Mesenchymal stem cell (in vitro differentiated cells and primary cell): ENCODE measurements at regions not wholly inside any gene's neighbourhood (a gene's known extent, or its start where the extent isn't known, plus 50 kb on each side); places are given as distances from the start of the nearest gene placed in this dataset.
"Not testable (repeated sequence)": the region's sequence is repeated elsewhere in the genome, so short reads cannot be mapped to it uniquely, and the experiment has no call there.

Experiments
- DNase-seq: peaks from one replicate; pipeline ENCODE4 v3.0.0-alpha.2; 2013
- H2AFZ ChIP-seq: one replicate; pipeline ENCODE4 v1.6.1; 2013; ENCODE audit warnings: low read depth, mild to moderate bottlenecking, control low read depth, inconsistent platforms, low read length, moderate library complexity
- H2AK5ac ChIP-seq: 2 replicates; pipeline ENCODE4 v1.6.1; 2013; ENCODE audit warnings: low read length, moderate library complexity, mild to moderate bottlenecking, inconsistent platforms; ENCODE audit not compliant: severe bottlenecking
- H2BK120ac ChIP-seq: one replicate; pipeline ENCODE4 v1.6.1; 2013; ENCODE audit warnings: low read depth, mild to moderate bottlenecking, inconsistent platforms, low read length, moderate library complexity
- H2BK12ac ChIP-seq, 2 experiments: one replicate each; pipeline ENCODE4 v1.6.1; 2013; ENCODE audit warnings: inconsistent platforms in 2 of 2, low read length in 2 of 2, mild to moderate bottlenecking in 2 of 2, moderate library complexity in 2 of 2, control low read depth in 1 of 2
- H2BK15ac ChIP-seq: one replicate; pipeline ENCODE4 v1.6.1; 2013; ENCODE audit warnings: mild to moderate bottlenecking, low read depth, inconsistent platforms; ENCODE audit not compliant: poor library complexity, severe bottlenecking
- H2BK5ac ChIP-seq: 2 replicates; pipeline ENCODE4 v1.6.1; 2013; ENCODE audit warnings: low read depth, mild to moderate bottlenecking, low read length, control low read depth, inconsistent platforms; ENCODE audit not compliant: poor library complexity, severe bottlenecking
- H3K14ac ChIP-seq, 2 experiments: one replicate each; pipeline ENCODE4 v1.6.1; 2013; ENCODE audit warnings: inconsistent platforms in 2 of 2, low read length in 2 of 2, control low read depth in 1 of 2, mild to moderate bottlenecking in 1 of 2, moderate library complexity in 1 of 2
- H3K18ac ChIP-seq, 2 experiments: one replicate each; pipeline ENCODE4 v1.6.1; 2013; ENCODE audit warnings: inconsistent platforms in 2 of 2, low read length in 2 of 2, control low read depth in 1 of 2, low read depth in 1 of 2, mild to moderate bottlenecking in 1 of 2
- H3K23ac ChIP-seq, 2 experiments: one replicate each; pipeline ENCODE4 v1.6.1; 2013; ENCODE audit warnings: inconsistent platforms in 2 of 2, low read length in 2 of 2, mild to moderate bottlenecking in 2 of 2, moderate library complexity in 2 of 2, control low read depth in 1 of 2
- H3K27ac ChIP-seq: 2 replicates; pipeline ENCODE4 v1.5.1; 2013; ENCODE audit warnings: mild to moderate bottlenecking, moderate library complexity, low read length, control low read depth, inconsistent platforms; ENCODE audit not compliant: poor library complexity, severe bottlenecking
- H3K27me3 ChIP-seq, 2 experiments: 2 replicates each; pipeline versions ENCODE4 v1.6.1 to v1.7.0; 2013; ENCODE audit warnings: low read length in 2 of 2, mild to moderate bottlenecking in 2 of 2, moderate library complexity in 2 of 2, control low read depth in 1 of 2, inconsistent platforms in 1 of 2; ENCODE audit not compliant: control insufficient read depth in 1 of 2, insufficient read depth in 1 of 2
- H3K36me3 ChIP-seq, 2 experiments: 2 replicates each; pipeline versions ENCODE4 v1.6.1 to v1.7.0; 2013; ENCODE audit warnings: low read length in 2 of 2, control low read depth in 1 of 2, inconsistent platforms in 1 of 2, low read depth in 1 of 2, mild to moderate bottlenecking in 1 of 2; ENCODE audit not compliant: insufficient read depth in 2 of 2, control insufficient read depth in 1 of 2
- H3K4ac ChIP-seq, 2 experiments: one replicate each; pipeline ENCODE4 v1.6.1; 2013; ENCODE audit warnings: inconsistent platforms in 2 of 2, low read length in 2 of 2, mild to moderate bottlenecking in 2 of 2, moderate library complexity in 2 of 2, control low read depth in 1 of 2, low read depth in 1 of 2
- H3K4me1 ChIP-seq: 2 replicates; pipeline ENCODE4 v1.6.1; 2013; ENCODE audit warnings: low read depth, low read length, control low read depth; ENCODE audit not compliant: control insufficient read depth, insufficient read depth
- H3K4me2 ChIP-seq: 2 replicates; pipeline ENCODE4 v1.6.1; 2013; ENCODE audit warnings: low read length, mild to moderate bottlenecking, inconsistent platforms; ENCODE audit not compliant: poor library complexity, severe bottlenecking
- H3K4me3 ChIP-seq, 2 experiments: 2 replicates each; pipeline versions ENCODE4 v1.5.1 to v1.7.0; 2013; ENCODE audit warnings: low read length in 2 of 2, mild to moderate bottlenecking in 2 of 2, control low read depth in 1 of 2, low read depth in 1 of 2; ENCODE audit not compliant: insufficient read depth in 1 of 2
- H3K79me1 ChIP-seq: replicated peaks from 2 replicates; pipeline ENCODE4 v1.6.1; 2013; ENCODE audit warnings: mild to moderate bottlenecking, control low read depth, low read length, inconsistent platforms; ENCODE audit not compliant: poor library complexity, severe bottlenecking
- H3K9ac ChIP-seq: 2 replicates; pipeline ENCODE4 v1.7.0; 2013; ENCODE audit warnings: mild to moderate bottlenecking, low read length, moderate library complexity
- H3K9me3 ChIP-seq: 2 replicates; pipeline ENCODE4 v1.7.0; 2013; ENCODE audit warnings: mild to moderate bottlenecking, low read length; ENCODE audit not compliant: control insufficient read depth
- H4K8ac ChIP-seq: one replicate; pipeline ENCODE4 v1.6.1; 2013; ENCODE audit warnings: inconsistent platforms, mild to moderate bottlenecking, low read length, moderate library complexity
- H4K91ac ChIP-seq: one replicate; pipeline ENCODE4 v1.6.1; 2013; ENCODE audit warnings: mild to moderate bottlenecking, low read length, inconsistent platforms
- WGBS: methylation state at CpG from one replicate; pipeline ENCODE4 v1.1.7; 2013; ENCODE audit warnings: mixed read lengths; 5-methylcytosine and 5-hydroxymethylcytosine counted together

- H2AK5ac ChIP-seq, result peak overlapping the region; percentile 100
- no peak for DNase-seq
- no peak overlapping the region for H4K91ac ChIP-seq
- H2AFZ ChIP-seq, result peak overlapping the region; percentile 66
- no peak overlapping the region for H2BK15ac ChIP-seq
- peak overlapping the region; percentile 37 for H3K9ac ChIP-seq
- no peaks in the 10 kb centered on the region for H3K9me3 ChIP-seq
- no peaks in the 10 kb centered on the region for H3K27me3 ChIP-seq
- H3K18ac ChIP-seq, result peak overlapping the region in 1 of 2 experiments; percentile 72
- peak overlapping the region; percentile 97 for H3K27ac ChIP-seq
- no peak overlapping the region for H3K4ac ChIP-seq
- peak overlapping the region in 1 of 2 experiments; percentile 32 for H2BK12ac ChIP-seq
- peaks cover 18% of the 10 kb centered on the region for H3K79me1 ChIP-seq
- no peak overlapping the region for H3K23ac ChIP-seq
- WGBS, result 43% methylated on average over 4 of the region's 5 CpGs
- peak overlapping the region; percentile 92 for H2BK5ac ChIP-seq
- no peak overlapping the region for H3K4me3 ChIP-seq
- peak overlapping the region; percentile 24 for H4K8ac ChIP-seq
- peaks cover 26% of the 10 kb centered on the region for H3K4me1 ChIP-seq
- peaks cover 0 to 9% of the 10 kb centered on the region in 2 experiments for H3K36me3 ChIP-seq
- no peak overlapping the region for H3K4me2 ChIP-seq
- no peak overlapping the region for H3K14ac ChIP-seq
- no peak overlapping the region for H2BK120ac ChIP-seq
Observed at GRCh38 chr2:234249873-234250272, 199.4 kb downstream of the SPP2 start.

- DNase-seq, result no peak
- H3K4ac ChIP-seq, result no peak overlapping the region
- H3K4me1 ChIP-seq, result peaks cover 26% of the 10 kb centered on the region
- peak overlapping the region; percentile 100 for H2AK5ac ChIP-seq
- H3K23ac ChIP-seq, result no peak overlapping the region
- peak overlapping the region; percentile 66 for H2AFZ ChIP-seq
- H3K9me3 ChIP-seq, result no peaks in the 10 kb centered on the region
- 100% methylated on average over 3 of the region's 5 CpGs for WGBS
- H4K91ac ChIP-seq, result peak overlapping the region; percentile 9
- peaks cover 0 to 9% of the 10 kb centered on the region in 2 experiments for H3K36me3 ChIP-seq
- H3K27me3 ChIP-seq, result no peaks in the 10 kb centered on the region
- H3K27ac ChIP-seq, result peak overlapping the region; percentile 97
- H3K18ac ChIP-seq, result peak overlapping the region in 1 of 2 experiments; percentile 72
- H3K4me2 ChIP-seq, result no peak overlapping the region
- peak overlapping the region; percentile 37 for H3K9ac ChIP-seq
- H2BK120ac ChIP-seq, result no peak overlapping the region
- peak overlapping the region; percentile 9 to 21 for H2BK12ac ChIP-seq
- peak overlapping the region; percentile 75 for H2BK5ac ChIP-seq
- H3K79me1 ChIP-seq, result peaks cover 18% of the 10 kb centered on the region
- no peak overlapping the region for H2BK15ac ChIP-seq
- H4K8ac ChIP-seq, result no peak overlapping the region
- H3K4me3 ChIP-seq, result no peak overlapping the region
- H3K14ac ChIP-seq, result no peak overlapping the region
Observed at GRCh38 chr2:234249034-234249735, 198.7 kb downstream of the SPP2 start.

GRCh38 chr2:234248213-234248710 lies 197.8 kb downstream of the SPP2 start:
- H2BK12ac ChIP-seq, H3K9ac ChIP-seq, H3K4ac ChIP-seq, H2BK15ac ChIP-seq, H3K14ac ChIP-seq, H2AFZ ChIP-seq, H3K23ac ChIP-seq, H3K27me3 ChIP-seq, H3K4me3 ChIP-seq, DNase-seq, H3K4me2 ChIP-seq, H3K18ac ChIP-seq, H3K9me3 ChIP-seq, H2BK120ac ChIP-seq, H4K8ac ChIP-seq, H3K36me3 ChIP-seq: not testable (repeated sequence)
- WGBS, result 96% methylated on average over 10 of the region's 10 CpGs
- Histone ChIP-seq H2BK5ac (peak overlapping the region; percentile 1), H4K91ac (peak overlapping the region; percentile 36), H2AK5ac (peak overlapping the region; percentile 100), H3K4me1 (peaks cover 26% of the 10 kb centered on the region), H3K27ac (peak overlapping the region; percentile 33), H3K79me1 (peaks cover 18% of the 10 kb centered on the region)

- H4K91ac ChIP-seq, result peak overlapping the region; percentile 34
- H2BK5ac ChIP-seq, result peak overlapping the region; percentile 54
- H3K4me1 ChIP-seq, result peaks cover 25% of the 10 kb centered on the region
- H3K23ac ChIP-seq, result no peak overlapping the region
- H3K4ac ChIP-seq, result peak overlapping the region; percentile 17 to 75
- H3K4me2 ChIP-seq, result no peak overlapping the region
- H2AK5ac ChIP-seq, result peak overlapping the region; percentile 100
- H3K36me3 ChIP-seq, result peaks cover 0 to 9% of the 10 kb centered on the region in 2 experiments
- H3K9me3 ChIP-seq, result no peaks in the 10 kb centered on the region
- no peaks in the 10 kb centered on the region for H3K27me3 ChIP-seq
- peak overlapping the region; percentile 26 for H2BK15ac ChIP-seq
- DNase-seq, result no peak
- H2BK12ac ChIP-seq, result peak overlapping the region; percentile 39 to 87
- H2AFZ ChIP-seq, result no peak overlapping the region
- H3K4me3 ChIP-seq, result no peak overlapping the region
- H3K9ac ChIP-seq, result no peak overlapping the region
- peak overlapping the region; percentile 3 for H2BK120ac ChIP-seq
- H3K27ac ChIP-seq, result peak overlapping the region; percentile 79
- H3K14ac ChIP-seq, result no peak overlapping the region
- no peak overlapping the region for H4K8ac ChIP-seq
- H3K79me1 ChIP-seq, result peaks cover 18% of the 10 kb centered on the region
- H3K18ac ChIP-seq, result peak overlapping the region; percentile 14 to 28
- WGBS, result 99% methylated on average over 42 of the region's 42 CpGs
Observed at GRCh38 chr2:234247453-234248180, 197.1 kb downstream of the SPP2 start.
